Skeletal muscle satellite cell (primary cell): ENCODE measurements at regions not wholly inside any gene's neighbourhood (a gene's known extent, or its start where the extent isn't known, plus 50 kb on each side); places are given as distances from the start of the nearest gene placed in this dataset.

Source experiments
- H3K27me3 ChIP-seq: 2 replicates; pipeline ENCODE4 v1.7.0; 2013; ENCODE audit warnings: low read length; ENCODE audit not compliant: control insufficient read depth, insufficient read depth
- H3K36me3 ChIP-seq: 2 replicates; pipeline ENCODE4 v1.7.0; 2013; ENCODE audit warnings: mild to moderate bottlenecking, control low read depth, low read length; ENCODE audit not compliant: insufficient read depth
- H3K4me1 ChIP-seq: 2 replicates; pipeline ENCODE4 v1.7.0; 2013; ENCODE audit warnings: low read length; ENCODE audit not compliant: control insufficient read depth, insufficient read depth
- H3K4me2 ChIP-seq: 2 replicates; pipeline ENCODE4 v1.7.0; 2013; ENCODE audit warnings: mild to moderate bottlenecking, low read length
- H3K4me3 ChIP-seq: 2 replicates; pipeline ENCODE4 v1.7.0; 2013; ENCODE audit warnings: low read length
- H3K9ac ChIP-seq: 2 replicates; pipeline ENCODE4 v1.7.0; 2013; ENCODE audit warnings: mild to moderate bottlenecking, low read depth, low read length, moderate library complexity
- H3K9me3 ChIP-seq: replicated peaks from 2 replicates; pipeline ENCODE4 v1.7.0; 2013; ENCODE audit warnings: mild to moderate bottlenecking, control low read depth, low read length

DNA sequence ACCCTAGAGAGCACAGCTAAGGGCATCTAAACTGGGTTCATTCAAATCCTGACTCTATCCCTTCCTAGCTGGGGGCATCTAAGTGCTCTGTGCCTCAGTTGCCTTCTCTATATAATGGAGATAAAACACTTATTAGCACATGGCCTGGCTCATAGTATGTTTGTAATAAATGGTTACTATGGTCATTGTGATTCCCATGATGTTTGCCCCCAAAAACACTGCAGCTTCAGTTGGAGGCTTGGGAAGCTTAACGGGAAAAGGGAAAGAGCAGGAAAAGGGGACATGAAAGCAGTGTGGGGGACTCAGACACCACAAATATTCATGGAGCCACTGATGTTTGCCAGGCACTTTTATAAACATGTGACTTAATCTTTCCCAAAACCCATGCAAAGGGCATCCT, 118.1 kb downstream of the INHBB start:
- no peaks in the 10 kb centered on the region for H3K27me3 ChIP-seq

DNA sequence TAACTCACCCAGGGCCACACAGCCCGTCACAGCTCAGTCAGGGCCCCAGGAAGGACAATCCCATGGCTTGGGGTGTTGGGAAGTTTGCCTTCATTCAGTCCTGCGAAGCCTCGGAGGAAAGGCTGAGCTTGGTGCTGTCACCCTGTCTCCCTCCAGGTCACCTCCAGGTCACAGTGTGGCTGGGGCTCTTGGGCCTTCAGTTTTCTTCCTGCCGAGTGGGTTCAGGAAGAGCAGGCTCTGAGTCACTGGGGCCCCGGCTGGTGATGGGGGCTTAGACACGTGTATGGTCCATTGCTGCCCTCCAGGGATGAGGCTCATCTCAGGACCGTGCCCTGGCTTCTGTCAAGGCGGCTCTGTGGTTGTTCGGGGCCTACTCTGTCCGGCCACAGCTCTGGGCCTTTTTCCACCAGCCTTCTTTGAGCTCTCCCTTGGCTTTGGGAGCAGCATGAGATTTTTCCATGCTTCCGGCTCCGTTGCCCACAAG, 118.6 kb downstream of the INHBB start:
- Histone ChIP-seq H3K27me3 (no peaks in the 10 kb centered on the region), H3K4me2 (no peak overlapping the region), H3K9ac (no peak overlapping the region), H3K9me3 (no peaks in the 10 kb centered on the region), H3K36me3 (no peaks in the 10 kb centered on the region), H3K4me3 (no peak overlapping the region), H3K4me1 (peaks cover 4% of the 10 kb centered on the region)

More for the DNA sequence above, 118.1 kb downstream of the INHBB start:
- Histone ChIP-seq H3K9me3 (no peaks in the 10 kb centered on the region), H3K36me3 (no peaks in the 10 kb centered on the region), H3K9ac (no peak overlapping the region), H3K4me1 (no peaks in the 10 kb centered on the region), H3K4me2 (no peak overlapping the region), H3K4me3 (no peak overlapping the region)

DNA sequence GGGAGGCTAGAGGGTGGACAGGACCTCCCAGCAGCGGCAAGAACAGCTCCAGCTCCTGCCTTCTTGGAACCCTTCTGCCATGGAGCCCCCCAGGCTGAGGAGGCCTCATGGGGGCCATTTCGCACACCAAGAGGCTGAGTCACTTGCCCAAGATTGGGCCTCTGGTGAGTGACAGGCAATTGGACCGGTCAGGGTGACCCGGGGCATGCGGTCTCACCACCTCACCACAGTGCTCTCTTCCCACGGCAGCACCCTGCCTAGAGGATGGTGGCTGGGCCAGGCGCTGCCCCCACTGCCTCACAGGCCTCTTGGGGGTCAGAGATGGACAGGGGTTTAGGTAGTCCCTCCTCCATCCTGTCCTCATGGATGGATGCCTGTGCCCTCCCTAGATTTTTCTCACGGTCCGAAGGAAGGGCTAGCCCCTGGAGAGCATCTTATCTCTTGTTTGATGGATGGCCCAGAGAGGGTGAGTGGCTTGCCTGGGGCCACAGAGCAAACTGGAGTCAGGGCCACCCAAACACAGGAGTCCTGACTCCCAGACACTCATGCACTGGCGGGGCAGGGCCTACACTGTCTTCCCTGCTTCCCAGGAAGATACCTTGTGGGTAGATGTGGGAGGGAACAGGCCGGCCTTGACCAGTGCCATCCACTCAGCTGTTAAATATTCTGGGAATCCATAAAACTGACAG, 119.2 kb downstream of the INHBB start:
- no peaks in the 10 kb centered on the region for H3K36me3 ChIP-seq
- no peak overlapping the region for H3K4me2 ChIP-seq
- H3K4me3 ChIP-seq, result no peak overlapping the region
- no peak overlapping the region for H3K9ac ChIP-seq
- peaks cover 11% of the 10 kb centered on the region for H3K4me1 ChIP-seq
- H3K9me3 ChIP-seq, result no peaks in the 10 kb centered on the region
- no peaks in the 10 kb centered on the region for H3K27me3 ChIP-seq

DNA sequence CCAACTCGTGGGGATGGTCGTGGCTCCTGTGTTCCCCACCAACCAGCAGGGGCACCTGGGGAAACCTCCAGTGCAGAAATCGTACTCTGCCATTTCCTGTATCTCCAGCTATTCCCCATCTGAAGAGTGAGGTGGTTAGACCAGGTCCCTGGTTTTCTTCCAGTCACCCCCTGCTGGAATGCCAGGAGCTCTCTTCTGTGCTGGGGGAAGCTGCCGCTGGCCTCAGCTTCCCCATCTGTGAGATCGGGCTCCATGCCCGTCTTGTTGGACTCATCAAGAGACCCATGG, 119.7 kb downstream of the INHBB start:
- H3K36me3 ChIP-seq, result no peaks in the 10 kb centered on the region
- no peaks in the 10 kb centered on the region for H3K9me3 ChIP-seq
- H3K27me3 ChIP-seq, result no peaks in the 10 kb centered on the region
- no peak overlapping the region for H3K4me3 ChIP-seq
- no peak overlapping the region for H3K4me2 ChIP-seq
- peaks cover 16% of the 10 kb centered on the region for H3K4me1 ChIP-seq
- no peak overlapping the region for H3K9ac ChIP-seq

DNA sequence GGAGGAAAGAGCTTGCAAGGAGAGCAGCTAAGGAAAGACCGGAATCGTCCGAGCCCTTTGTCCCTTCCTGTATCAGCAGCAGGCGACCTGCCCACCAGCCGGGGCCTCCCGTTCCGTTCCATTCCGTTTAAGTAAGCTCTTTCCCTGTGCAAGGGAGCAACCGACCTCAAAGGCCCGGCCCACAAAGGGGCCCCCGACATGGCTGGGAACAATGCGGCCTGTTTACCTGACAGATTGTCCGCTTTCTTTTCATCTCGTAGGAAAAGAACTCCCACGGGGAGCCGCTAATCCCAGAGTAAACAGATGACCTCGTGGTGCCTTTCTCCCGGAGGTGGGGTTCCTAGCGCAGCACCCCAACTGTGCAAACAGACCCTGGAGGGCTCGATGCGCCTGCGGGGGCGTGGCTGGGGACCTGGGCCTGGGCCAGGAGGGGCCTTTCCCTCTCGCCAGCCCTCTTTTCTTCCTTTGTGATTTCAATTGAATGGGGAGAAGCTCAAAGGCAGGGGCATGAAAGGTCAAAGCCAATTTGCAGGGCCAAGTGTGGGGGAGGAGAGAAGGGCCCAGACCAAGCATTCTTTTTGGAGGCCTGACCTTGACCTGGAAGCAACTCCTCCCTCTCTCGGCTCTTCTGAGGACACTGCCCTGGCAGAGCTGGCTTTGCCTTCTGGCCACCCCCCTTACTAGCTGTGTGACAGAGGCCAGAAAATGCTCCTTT, 120.2 kb downstream of the INHBB start:
- no peaks in the 10 kb centered on the region for H3K36me3 ChIP-seq
- H3K4me2 ChIP-seq, result no peak overlapping the region
- H3K4me3 ChIP-seq, result no peak overlapping the region
- H3K27me3 ChIP-seq, result no peaks in the 10 kb centered on the region
- peaks cover 21% of the 10 kb centered on the region for H3K4me1 ChIP-seq
- no peaks in the 10 kb centered on the region for H3K9me3 ChIP-seq
- no peak overlapping the region for H3K9ac ChIP-seq

DNA sequence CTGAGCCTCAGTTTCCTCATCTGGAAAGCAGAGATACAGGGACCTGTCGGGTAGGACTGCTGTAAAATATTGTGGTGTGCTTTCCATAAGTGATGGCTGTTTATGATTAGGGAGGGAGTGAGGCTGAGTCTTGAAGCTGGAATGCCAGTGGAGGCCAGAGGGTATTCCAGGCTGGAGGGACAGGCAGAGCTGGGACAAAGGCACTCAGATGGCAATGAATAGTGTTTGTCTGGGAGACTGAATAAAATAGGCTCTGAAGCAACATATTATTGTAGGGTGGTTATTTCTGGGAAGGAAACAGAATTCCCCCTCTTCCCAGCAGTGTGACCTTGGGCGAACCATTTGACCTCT, 120.7 kb downstream of the INHBB start:
- Histone ChIP-seq H3K4me2 (no peak overlapping the region), H3K4me1 (peaks cover 24% of the 10 kb centered on the region)

DNA sequence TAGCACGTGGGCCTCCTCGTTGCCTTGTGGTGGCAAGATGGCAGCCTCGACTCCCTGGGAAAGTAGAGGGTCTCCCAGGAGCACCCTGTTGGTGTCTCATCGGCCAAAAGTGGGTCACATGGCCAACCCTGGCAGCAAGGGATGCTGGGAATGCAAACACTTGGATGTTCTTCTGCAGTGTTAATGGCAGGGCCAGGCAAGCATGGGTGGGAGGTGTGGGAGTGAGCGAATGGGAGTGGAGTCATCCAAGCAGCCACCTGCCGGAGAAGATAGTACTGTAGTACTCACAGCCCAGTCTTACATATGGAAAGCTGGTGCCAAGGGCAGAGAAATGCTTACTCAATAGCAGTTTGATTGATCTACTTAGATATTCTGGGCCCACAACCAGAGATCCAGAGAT, 122.2 kb downstream of the INHBB start:
- H3K4me3 ChIP-seq, result no peak overlapping the region
- H3K4me2 ChIP-seq, result no peak overlapping the region
- no peaks in the 10 kb centered on the region for H3K36me3 ChIP-seq
- H3K27me3 ChIP-seq, result no peaks in the 10 kb centered on the region
- peaks cover 24% of the 10 kb centered on the region for H3K4me1 ChIP-seq
- no peak overlapping the region for H3K9ac ChIP-seq
- peaks cover 8% of the 10 kb centered on the region for H3K9me3 ChIP-seq

More for the DNA sequence above, 120.7 kb downstream of the INHBB start:
- Histone ChIP-seq H3K9me3 (no peaks in the 10 kb centered on the region), H3K27me3 (no peaks in the 10 kb centered on the region), H3K4me3 (no peak overlapping the region), H3K36me3 (no peaks in the 10 kb centered on the region), H3K9ac (no peak overlapping the region)

DNA sequence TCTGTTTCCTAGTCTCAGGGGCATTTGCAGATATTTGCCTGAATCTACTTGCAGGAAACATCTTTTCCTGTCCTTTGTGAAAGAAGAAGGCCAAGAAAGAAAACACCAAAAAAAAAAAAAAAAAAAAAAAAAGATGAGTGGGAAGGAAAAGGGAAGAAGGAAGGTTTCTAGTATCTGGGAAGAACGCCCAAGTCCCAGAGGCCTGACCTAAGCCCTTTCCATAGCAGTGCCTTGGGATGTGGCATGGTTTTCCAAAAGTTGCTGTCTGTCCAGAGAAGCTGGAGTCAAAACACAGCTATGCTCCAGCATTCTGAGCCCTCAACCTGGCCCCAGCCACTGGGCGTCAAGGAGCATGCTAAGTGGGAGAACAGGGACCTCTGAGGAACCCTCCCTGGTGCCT, 123.5 kb downstream of the INHBB start:
- Histone ChIP-seq H3K4me2 (no peak overlapping the region), H3K9ac (peak overlapping the region; percentile 50), H3K27me3 (no peaks in the 10 kb centered on the region), H3K4me1 (peaks cover 35% of the 10 kb centered on the region), H3K9me3 (peaks cover 8% of the 10 kb centered on the region), H3K4me3 (no peak overlapping the region), H3K36me3 (no peaks in the 10 kb centered on the region)

DNA sequence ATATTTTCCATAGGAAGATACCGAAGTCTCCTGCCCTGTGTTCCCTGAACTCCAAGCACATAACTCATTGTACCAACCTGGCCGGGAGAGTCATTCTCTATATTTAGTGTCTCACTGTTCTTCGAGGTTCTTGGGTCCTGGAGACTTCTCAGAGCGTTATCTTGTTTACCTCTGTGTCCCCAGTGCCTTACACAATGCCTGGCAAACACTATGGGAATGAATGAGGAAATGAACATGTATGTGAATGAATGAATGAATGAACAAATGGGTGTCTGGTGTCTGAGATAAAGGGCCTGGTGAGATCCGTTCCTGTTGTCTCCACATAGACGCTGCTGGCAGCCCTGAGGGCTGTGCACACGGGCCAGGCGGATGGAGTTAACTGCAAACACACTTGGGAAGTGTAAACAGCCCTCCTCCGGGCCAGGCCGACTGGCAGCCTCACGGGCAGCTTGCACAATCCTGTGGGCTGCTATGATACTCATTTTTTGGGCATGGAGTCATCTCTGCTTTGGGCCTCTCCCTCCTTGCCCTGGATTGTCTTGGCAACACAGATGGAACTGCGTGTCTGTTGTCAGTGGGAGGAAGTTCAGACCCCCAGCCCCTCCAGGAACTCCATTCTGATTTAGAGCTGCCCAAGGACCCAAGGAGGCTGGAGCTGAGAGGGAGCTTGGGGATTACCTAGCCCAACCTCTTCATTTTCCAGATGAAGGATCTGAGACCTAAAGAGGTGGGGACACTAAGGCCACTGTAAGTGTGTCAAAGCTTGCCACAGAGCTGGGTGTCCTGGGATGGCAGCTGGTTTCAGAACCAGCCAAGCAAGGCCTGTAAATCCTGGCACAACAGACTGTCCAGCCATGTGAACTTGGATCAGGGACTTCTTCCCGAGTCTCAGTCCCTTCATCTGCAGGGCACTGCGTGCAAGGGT, 124.4 kb downstream of the INHBB start:
- no peak overlapping the region for H3K4me3 ChIP-seq
- H3K4me1 ChIP-seq, result peaks cover 35% of the 10 kb centered on the region
- no peaks in the 10 kb centered on the region for H3K27me3 ChIP-seq
- peak overlapping the region; percentile 69 for H3K9ac ChIP-seq
- H3K9me3 ChIP-seq, result peaks cover 8% of the 10 kb centered on the region
- H3K36me3 ChIP-seq, result no peaks in the 10 kb centered on the region
- H3K4me2 ChIP-seq, result peak overlapping the region; percentile 53

DNA sequence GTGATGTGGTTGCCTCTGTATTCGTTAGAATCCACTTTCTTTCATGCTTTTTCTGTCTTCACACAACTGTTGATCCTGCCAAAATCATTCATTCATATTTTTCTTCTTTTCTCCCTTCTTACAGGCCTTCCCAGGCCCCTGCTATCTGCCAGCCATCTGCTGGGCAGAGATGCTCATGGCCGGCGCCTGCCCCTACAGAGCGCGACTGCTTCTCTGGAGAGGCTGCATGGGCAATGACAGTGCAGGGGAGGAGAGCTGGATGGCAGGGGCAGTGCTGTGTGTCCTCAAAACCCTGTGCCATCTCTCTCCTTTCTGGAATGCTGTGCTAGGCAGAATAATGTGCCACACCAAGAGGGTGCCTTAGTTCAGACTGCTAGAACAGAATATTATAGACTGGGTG, 125.2 kb downstream of the INHBB start:
- no peaks in the 10 kb centered on the region for H3K36me3 ChIP-seq
- H3K4me3 ChIP-seq, result no peak overlapping the region
- H3K9me3 ChIP-seq, result peaks cover 8% of the 10 kb centered on the region
- no peaks in the 10 kb centered on the region for H3K27me3 ChIP-seq
- peaks cover 35% of the 10 kb centered on the region for H3K4me1 ChIP-seq
- peak overlapping the region; percentile 53 for H3K4me2 ChIP-seq
- peak overlapping the region; percentile 69 for H3K9ac ChIP-seq

DNA sequence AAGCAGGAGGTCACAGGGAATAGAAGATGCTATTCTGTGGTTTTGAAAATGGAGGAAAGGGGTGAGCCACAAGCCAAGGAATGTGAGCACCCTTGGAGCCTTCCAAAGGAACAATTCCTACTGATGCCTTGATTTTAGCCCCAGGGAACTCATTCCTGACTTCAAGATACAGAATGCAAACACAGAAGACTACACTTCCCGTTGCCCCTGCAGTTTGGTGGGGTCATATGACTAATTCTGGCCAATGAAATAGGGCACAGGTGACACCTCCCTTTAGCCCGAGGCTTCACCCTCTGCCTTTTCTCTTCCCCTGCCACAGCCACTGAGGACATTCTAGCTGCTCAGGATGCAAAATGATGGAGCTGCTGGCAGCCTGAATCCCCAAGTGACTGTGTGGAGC, 126.1 kb downstream of the INHBB start:
- no peaks in the 10 kb centered on the region for H3K36me3 ChIP-seq
- H3K4me3 ChIP-seq, result no peak overlapping the region
- no peak overlapping the region for H3K4me2 ChIP-seq
- peaks cover 35% of the 10 kb centered on the region for H3K4me1 ChIP-seq
- H3K27me3 ChIP-seq, result no peaks in the 10 kb centered on the region
- no peak overlapping the region for H3K9ac ChIP-seq
- peaks cover 8% of the 10 kb centered on the region for H3K9me3 ChIP-seq
